Ishikawa (cell line): ENCODE measurements at regions not wholly inside any gene's neighbourhood (a gene's known extent, or its start where the extent isn't known, plus 50 kb on each side); places are given as distances from the start of the nearest gene placed in this dataset.

Experiments used
- CEBPB ChIP-seq: IDR thresholded peaks from 2 replicates; pipeline ENCODE4 v1.6.1; 2012
- CREB1 ChIP-seq: IDR thresholded peaks from 2 replicates; pipeline ENCODE4 v1.6.1; 2012; ENCODE audit warnings: low read depth
- EGR1 ChIP-seq: IDR thresholded peaks from 2 replicates; pipeline ENCODE4 v1.6.1; 2012
- EP300 ChIP-seq: IDR thresholded peaks from 2 replicates; pipeline ENCODE4 v1.6.1; 2012; ENCODE audit warnings: borderline replicate concordance
- FOXM1 ChIP-seq: IDR thresholded peaks from 2 replicates; pipeline ENCODE4 v1.6.1; 2012; ENCODE audit warnings: low read depth, borderline replicate concordance
- MAX ChIP-seq: IDR thresholded peaks from 2 replicates; pipeline ENCODE4 v1.6.1; 2012
- NFIC ChIP-seq: IDR thresholded peaks from 2 replicates; pipeline ENCODE4 v1.6.1; 2012
- RAD21 ChIP-seq: IDR thresholded peaks from 2 replicates; pipeline ENCODE4 v1.6.1; 2012; ENCODE audit warnings: low read depth
- REST ChIP-seq: IDR thresholded peaks from 2 replicates; pipeline ENCODE4 v1.6.1; 2012; ENCODE audit warnings: low read depth, mild to moderate bottlenecking
- TAF1 ChIP-seq: IDR thresholded peaks from 2 replicates; pipeline ENCODE4 v1.6.1; 2012; ENCODE audit warnings: low read depth, mild to moderate bottlenecking
- TCF12 ChIP-seq: IDR thresholded peaks from 2 replicates; pipeline ENCODE4 v1.6.1; 2012; ENCODE audit warnings: low read depth
- TEAD4 ChIP-seq: IDR thresholded peaks from 2 replicates; pipeline ENCODE4 v1.6.1; 2012
- USF1 ChIP-seq: IDR thresholded peaks from 2 replicates; pipeline ENCODE4 v1.6.1; 2012
- YY1 ChIP-seq: IDR thresholded peaks from 2 replicates; pipeline ENCODE4 v1.6.1; 2012; ENCODE audit warnings: low read depth
- ZBTB7A ChIP-seq: IDR thresholded peaks from 2 replicates; pipeline ENCODE4 v1.6.1; 2012; ENCODE audit warnings: low read depth

- TF ChIP-seq TEAD4 (no peak), TAF1 (no peak), USF1 (no peak), TCF12 (no peak), CEBPB (no peak), RAD21 (no peak), FOXM1 (no peak), ZBTB7A (no peak), REST (no peak)
Measured at GRCh38 chr21:40936771-40937261, 89.9 kb upstream of the DSCAM start.

GRCh38 chr21:40938078-40938477 is 91.1 kb upstream of the DSCAM start:
- no peak for TF ChIP-seq TCF12
- TF ChIP-seq USF1, result no peak
- TF ChIP-seq EP300, result no peak
- TF ChIP-seq CREB1, result no peak
- TF ChIP-seq MAX, result no peak
- no peak for TF ChIP-seq FOXM1
- TF ChIP-seq NFIC, result no peak
- TF ChIP-seq YY1, result no peak
- no peak for TF ChIP-seq TAF1
- TF ChIP-seq ZBTB7A, result no peak

DNA sequence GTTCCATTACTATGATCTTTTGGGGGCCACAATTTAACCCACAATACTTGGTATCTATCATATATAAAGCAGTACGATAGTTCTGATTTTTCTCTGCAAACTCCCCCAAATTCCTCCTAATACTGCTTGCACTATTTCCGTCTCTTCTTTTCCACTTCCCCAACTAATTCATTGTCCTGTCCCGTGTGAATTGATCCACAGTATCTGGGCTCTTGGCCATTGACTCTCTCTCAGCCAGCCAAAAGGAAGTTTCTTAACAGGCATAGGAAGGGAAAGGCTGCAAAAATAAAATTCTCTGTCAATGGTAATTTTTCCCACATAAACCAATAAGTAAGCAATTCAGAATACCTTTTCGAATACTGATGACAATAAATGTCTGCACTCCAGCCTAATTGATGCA is 91.7 kb upstream of the DSCAM start:
- TF ChIP-seq YY1 (no peak), CREB1 (no peak), USF1 (no peak), TAF1 (no peak), EGR1 (no peak)

DNA sequence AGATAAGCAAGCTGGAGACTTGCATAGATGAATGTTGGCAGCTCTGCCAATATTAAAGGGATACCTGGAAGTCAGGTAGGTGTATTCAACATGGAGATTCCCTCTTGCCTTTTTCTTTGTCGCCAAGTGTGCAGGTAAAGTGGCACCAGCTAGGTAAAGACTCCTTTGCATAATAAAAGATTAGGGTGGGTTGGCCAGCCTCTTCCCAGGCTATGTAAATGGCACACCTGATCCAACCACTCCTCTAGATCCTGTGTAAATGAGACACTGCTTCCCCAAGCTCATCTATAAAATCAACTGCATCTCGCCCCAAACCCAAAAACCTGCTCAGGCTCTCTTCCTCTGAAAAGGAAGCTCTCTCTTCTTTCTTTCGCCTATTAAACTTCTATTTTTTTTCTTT is 100.8 kb upstream of the DSCAM start:
- TF ChIP-seq MAX (no peak), ZBTB7A (no peak), TEAD4 (no peak)

DNA sequence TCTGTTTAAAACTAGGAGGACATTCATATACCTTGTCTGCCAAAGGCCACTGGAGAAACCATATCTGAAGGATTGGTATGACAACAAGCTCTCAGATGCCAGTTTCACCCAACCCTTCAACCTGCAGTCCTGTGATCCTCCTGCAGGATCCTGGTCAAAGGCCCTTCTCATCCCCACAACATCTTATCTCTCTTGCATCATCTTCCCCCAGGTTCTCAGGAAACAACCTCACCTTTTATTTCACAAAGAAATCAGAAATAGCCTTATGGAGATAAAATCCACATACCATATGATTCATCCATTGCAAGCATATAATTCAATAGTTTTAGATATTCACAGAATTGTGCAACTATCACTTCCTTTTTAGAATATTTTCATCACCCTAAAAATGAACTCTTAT is 104.0 kb upstream of the DSCAM start:
- TF ChIP-seq EP300, result no peak

GRCh38 chr21:40952551-40953323 is 105.8 kb upstream of the DSCAM start:
- TF ChIP-seq NFIC (no peak), MAX (no peak), TAF1 (no peak), REST (no peak), YY1 (no peak), ZBTB7A (no peak), CEBPB (no peak), TCF12 (no peak), EGR1 (no peak), FOXM1 (no peak), EP300 (no peak), TEAD4 (no peak), RAD21 (no peak), USF1 (no peak)
